Smooth muscle cell (in vitro differentiated cells): ENCODE measurements at regions not wholly inside any gene's neighbourhood (a gene's known extent, or its start where the extent isn't known, plus 50 kb on each side); places are given as distances from the start of the nearest gene placed in this dataset.

Experiments used
- DNase-seq: peaks from one replicate; lab custom pipeline; 2025; ENCODE audit not compliant: unreplicated experiment; lab: John Stamatoyannopoulos, UW
- H2AFZ ChIP-seq: fragments of 200-600 bp; sonication (generic); 2 replicates; pipeline ENCODE4 v1.6.0; 2016; ENCODE audit warnings: antibody characterized with exemption, low read depth, mild to moderate bottlenecking
- H3F3A ChIP-seq: fragments of 200-600 bp; sonication (generic); 2 replicates; pipeline ENCODE4 v1.6.0; 2017; ENCODE audit warnings: antibody characterized with exemption, low read depth
- H3K27ac ChIP-seq: fragments of 200-600 bp; sonication (generic); 2 replicates; pipeline ENCODE4 v1.5.1; 2016; ENCODE audit warnings: low read depth, mild to moderate bottlenecking
- H3K27me3 ChIP-seq: fragments of 200-600 bp; sonication (generic); 2 replicates; pipeline ENCODE4 v1.6.1; 2016; ENCODE audit warnings: low read depth, mild to moderate bottlenecking
- H3K36me3 ChIP-seq: fragments of 200-600 bp; sonication (generic); 2 replicates; pipeline ENCODE4 v1.5.1; 2016; ENCODE audit warnings: low read depth
- H3K4me1 ChIP-seq: fragments of 200-600 bp; sonication (generic); 2 replicates; pipeline ENCODE4 v1.5.1; 2016; ENCODE audit warnings: low read depth
- H3K4me2 ChIP-seq: fragments of 200-600 bp; sonication (generic); 2 replicates; pipeline ENCODE4 v1.6.0; 2016; ENCODE audit warnings: mild to moderate bottlenecking
- H3K4me3 ChIP-seq: fragments of 200-600 bp; sonication (generic); 2 replicates; pipeline ENCODE4 v1.5.1; 2016; ENCODE audit warnings: mild to moderate bottlenecking
- H3K79me2 ChIP-seq: fragments of 200-600 bp; sonication (generic); 2 replicates; pipeline ENCODE4 v1.6.0; 2016; ENCODE audit warnings: low read depth, mild to moderate bottlenecking
- H3K9ac ChIP-seq: fragments of 200-600 bp; sonication (generic); 2 replicates; pipeline ENCODE4 v1.6.0; 2016; ENCODE audit warnings: low read depth
- H3K9me3 ChIP-seq: fragments of 200-600 bp; sonication (generic); replicated peaks from 2 replicates; pipeline ENCODE4 v1.5.1; 2016; ENCODE audit warnings: low read depth
- H4K20me1 ChIP-seq: fragments of 200-600 bp; sonication (generic); 2 replicates; pipeline ENCODE4 v1.6.0; 2016; ENCODE audit warnings: low read depth
- WGBS: methylation state at CpG from one replicate; pipeline ENCODE4 v1.1.7; 2016; ENCODE audit warnings: low lambda C conversion rate; 5-methylcytosine and 5-hydroxymethylcytosine counted together
- TF ChIP-seq, protein P1 (sequence below): fragments of 200-600 bp; sonication (generic); IDR thresholded peaks from 2 replicates; pipeline ENCODE4 v1.5.1; 2017; ENCODE audit warnings: borderline replicate concordance, mild to moderate bottlenecking, antibody characterized with exemption; ENCODE audit not compliant: insufficient read depth, poor library complexity, severe bottlenecking

GRCh38 chr22:23387827-23388516 is 192.1 kb downstream of the IGLL1 start:
- TF ChIP-seq, protein P1, sequence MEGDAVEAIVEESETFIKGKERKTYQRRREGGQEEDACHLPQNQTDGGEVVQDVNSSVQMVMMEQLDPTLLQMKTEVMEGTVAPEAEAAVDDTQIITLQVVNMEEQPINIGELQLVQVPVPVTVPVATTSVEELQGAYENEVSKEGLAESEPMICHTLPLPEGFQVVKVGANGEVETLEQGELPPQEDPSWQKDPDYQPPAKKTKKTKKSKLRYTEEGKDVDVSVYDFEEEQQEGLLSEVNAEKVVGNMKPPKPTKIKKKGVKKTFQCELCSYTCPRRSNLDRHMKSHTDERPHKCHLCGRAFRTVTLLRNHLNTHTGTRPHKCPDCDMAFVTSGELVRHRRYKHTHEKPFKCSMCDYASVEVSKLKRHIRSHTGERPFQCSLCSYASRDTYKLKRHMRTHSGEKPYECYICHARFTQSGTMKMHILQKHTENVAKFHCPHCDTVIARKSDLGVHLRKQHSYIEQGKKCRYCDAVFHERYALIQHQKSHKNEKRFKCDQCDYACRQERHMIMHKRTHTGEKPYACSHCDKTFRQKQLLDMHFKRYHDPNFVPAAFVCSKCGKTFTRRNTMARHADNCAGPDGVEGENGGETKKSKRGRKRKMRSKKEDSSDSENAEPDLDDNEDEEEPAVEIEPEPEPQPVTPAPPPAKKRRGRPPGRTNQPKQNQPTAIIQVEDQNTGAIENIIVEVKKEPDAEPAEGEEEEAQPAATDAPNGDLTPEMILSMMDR: no peak
- no peaks in the 10 kb centered on the region for H3K36me3 ChIP-seq
- WGBS: 98% methylated on average over 29 of the region's 32 CpGs

GRCh38 chr22:23386822-23387580 is 193.1 kb downstream of the IGLL1 start:
- H3K4me1 ChIP-seq: no peaks in the 10 kb centered on the region
- H3K9ac ChIP-seq: no peak overlapping the region
- H4K20me1 ChIP-seq: no peaks in the 10 kb centered on the region
- no peaks in the 10 kb centered on the region for H3K79me2 ChIP-seq
- H3F3A ChIP-seq: no peaks in the 10 kb centered on the region
- no peaks in the 10 kb centered on the region for H3K36me3 ChIP-seq
- H3K4me2 ChIP-seq: no peak overlapping the region
- H3K27ac ChIP-seq: no peak overlapping the region
- no peaks in the 10 kb centered on the region for H3K27me3 ChIP-seq
- no peak overlapping the region for H2AFZ ChIP-seq
- no peak for DNase-seq
- H3K4me3 ChIP-seq: no peak overlapping the region
- H3K9me3 ChIP-seq: no peaks in the 10 kb centered on the region
- TF ChIP-seq, protein P1: no peak
- 96% methylated on average over 12 of the region's 12 CpGs for WGBS

More at GRCh38 chr22:23387827-23388516, 192.1 kb downstream of the IGLL1 start:
- Histone ChIP-seq H3K4me2 (no peak overlapping the region), H3K79me2 (no peaks in the 10 kb centered on the region), H3K4me3 (no peak overlapping the region), H3K4me1 (no peaks in the 10 kb centered on the region), H3K27ac (no peak overlapping the region), H3K9me3 (no peaks in the 10 kb centered on the region), H2AFZ (no peak overlapping the region), H3K27me3 (no peaks in the 10 kb centered on the region), H3K9ac (no peak overlapping the region), H3F3A (no peaks in the 10 kb centered on the region), H4K20me1 (no peaks in the 10 kb centered on the region)
- DNase-seq: no peak

DNA sequence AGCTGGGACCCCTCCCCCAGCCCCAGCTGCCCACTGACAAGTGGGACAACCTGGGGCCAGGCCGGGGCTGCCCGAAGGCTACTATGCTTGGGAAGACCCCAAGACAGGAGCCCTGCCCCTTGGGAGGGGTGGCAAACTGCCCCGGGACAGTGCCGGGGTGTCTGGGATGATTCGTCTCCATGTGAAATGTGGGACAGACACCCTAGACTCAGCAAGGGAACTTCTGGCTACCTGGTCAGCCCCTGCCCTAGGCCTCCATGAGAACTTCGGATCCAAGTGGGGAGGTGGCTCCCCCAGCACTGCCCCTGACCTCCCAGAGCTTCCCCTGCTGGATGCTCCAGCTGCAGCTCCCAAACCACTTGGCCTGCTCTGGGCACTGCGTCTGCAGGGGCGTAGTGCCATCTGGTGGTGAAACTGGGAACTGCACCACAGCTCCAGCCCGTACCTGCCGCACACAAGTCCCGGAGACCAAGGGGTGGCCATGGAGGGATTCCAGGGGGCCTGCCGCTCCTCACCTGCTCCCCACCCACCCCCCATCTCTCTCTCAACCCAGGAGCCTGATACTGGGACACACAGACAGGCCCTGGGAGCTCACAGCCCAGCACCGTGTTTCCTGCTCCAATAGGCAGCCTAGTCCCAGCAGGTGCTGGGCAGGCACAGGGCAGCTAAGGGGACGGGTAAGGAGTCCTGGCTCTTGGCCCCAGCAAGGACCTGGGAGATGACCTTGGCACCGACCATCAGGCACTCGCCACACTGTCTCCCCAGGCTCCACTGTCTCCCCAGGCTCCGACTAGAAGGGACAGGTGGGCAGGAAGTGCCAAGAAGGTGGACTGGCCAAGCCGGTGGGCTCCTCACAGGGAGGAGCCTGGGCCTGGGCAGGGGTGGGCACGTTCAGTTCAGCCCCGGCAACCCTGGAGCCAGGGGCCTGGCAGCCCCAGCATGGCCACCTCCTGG is 194.1 kb downstream of the IGLL1 start:
- no peaks in the 10 kb centered on the region for H3K27me3 ChIP-seq
- no peak overlapping the region for H3K4me3 ChIP-seq
- no peaks in the 10 kb centered on the region for H3F3A ChIP-seq
- H3K79me2 ChIP-seq: no peaks in the 10 kb centered on the region
- no peak overlapping the region for H3K9ac ChIP-seq
- 45% methylated on average over 20 of the region's 20 CpGs for WGBS
- H4K20me1 ChIP-seq: no peaks in the 10 kb centered on the region
- no peak overlapping the region for H3K27ac ChIP-seq
- H3K36me3 ChIP-seq: no peaks in the 10 kb centered on the region
- H2AFZ ChIP-seq: no peak overlapping the region
- TF ChIP-seq, protein P1: peak; percentile 99
- no peaks in the 10 kb centered on the region for H3K9me3 ChIP-seq
- no peak overlapping the region for H3K4me2 ChIP-seq
- DNase-seq: peak; percentile 65
- no peaks in the 10 kb centered on the region for H3K4me1 ChIP-seq
